IMR-90 (cell line): ENCODE measurements at regions not wholly inside any gene's neighbourhood (a gene's known extent, or its start where the extent isn't known, plus 50 kb on each side); places are given as distances from the start of the nearest gene placed in this dataset.

Experiments used
- CEBPB ChIP-seq: IDR thresholded peaks from 2 replicates; pipeline ENCODE4 v1.6.1; 2012; ENCODE audit warnings: low read depth, low read length, improper control_type of control experiment
- CHD1 ChIP-seq: IDR thresholded peaks from 2 replicates; pipeline ENCODE4 v1.6.1; 2012; ENCODE audit warnings: low read depth, low read length, improper control_type of control experiment
- CTCF ChIP-seq: conservative IDR thresholded peaks from 2 replicates; pipeline ENCODE4 v1.5.1; 2012; ENCODE audit warnings: mild to moderate bottlenecking, low read depth, low read length, improper control_type of control experiment
- MAFK ChIP-seq: IDR thresholded peaks from 2 replicates; pipeline ENCODE4 v1.6.1; 2012; ENCODE audit warnings: low read depth, low read length, improper control_type of control experiment
- MAZ ChIP-seq: IDR thresholded peaks from 2 replicates; pipeline ENCODE4 v1.6.1; 2012; ENCODE audit warnings: low read depth, mild to moderate bottlenecking, low read length, improper control_type of control experiment, moderate library complexity, borderline replicate concordance
- MXI1 ChIP-seq: IDR thresholded peaks from 2 replicates; pipeline ENCODE4 v1.6.1; 2012; ENCODE audit warnings: low read depth, mild to moderate bottlenecking, low read length, moderate library complexity, borderline replicate concordance
- POLR2A ChIP-seq: IDR thresholded peaks from 2 replicates; pipeline ENCODE4 v1.6.1; 2012; ENCODE audit warnings: mild to moderate bottlenecking, low read depth, low read length
- RAD21 ChIP-seq: IDR thresholded peaks from 2 replicates; pipeline ENCODE4 v1.6.1; 2012; ENCODE audit warnings: low read length, improper control_type of control experiment
- RCOR1 ChIP-seq: IDR thresholded peaks from 2 replicates; pipeline ENCODE4 v1.6.1; 2012; ENCODE audit warnings: mild to moderate bottlenecking, low read length, improper control_type of control experiment; ENCODE audit not compliant: insufficient replicate concordance
- SMC3 ChIP-seq: fragments of 150-350 bp; IDR thresholded peaks from 2 replicates; pipeline ENCODE4 v1.6.1; 2016; ENCODE audit warnings: low read depth, mild to moderate bottlenecking, antibody characterized with exemption, low read length, moderate library complexity
- TF ChIP-seq, protein P1 (sequence below): fragments of 150-350 bp; IDR thresholded peaks from 2 replicates; pipeline ENCODE4 v1.6.1; 2017; ENCODE audit warnings: mild to moderate bottlenecking, antibody characterized with exemption, low read length, low read depth
- TF ChIP-seq, protein P2 (sequence below): fragments of 150-350 bp; IDR thresholded peaks from 2 replicates; pipeline ENCODE4 v1.6.1; 2016; ENCODE audit warnings: low read depth, mild to moderate bottlenecking, low read length, moderate library complexity, borderline replicate concordance

GRCh38 chr7:85471740-85472139, 284.9 kb upstream of the SEMA3D start:
- TF ChIP-seq CTCF (no peak), POLR2A (no peak), RCOR1 (no peak), MAFK (no peak), CEBPB (peak; percentile 24; the same call in 1 of the 2 replicates), MAZ (no peak), CHD1 (no peak), SMC3 (no peak), MXI1 (no peak), RAD21 (no peak)
- TF ChIP-seq, protein P1, sequence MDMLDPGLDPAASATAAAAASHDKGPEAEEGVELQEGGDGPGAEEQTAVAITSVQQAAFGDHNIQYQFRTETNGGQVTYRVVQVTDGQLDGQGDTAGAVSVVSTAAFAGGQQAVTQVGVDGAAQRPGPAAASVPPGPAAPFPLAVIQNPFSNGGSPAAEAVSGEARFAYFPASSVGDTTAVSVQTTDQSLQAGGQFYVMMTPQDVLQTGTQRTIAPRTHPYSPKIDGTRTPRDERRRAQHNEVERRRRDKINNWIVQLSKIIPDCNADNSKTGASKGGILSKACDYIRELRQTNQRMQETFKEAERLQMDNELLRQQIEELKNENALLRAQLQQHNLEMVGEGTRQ = no peak
- TF ChIP-seq, protein P2, sequence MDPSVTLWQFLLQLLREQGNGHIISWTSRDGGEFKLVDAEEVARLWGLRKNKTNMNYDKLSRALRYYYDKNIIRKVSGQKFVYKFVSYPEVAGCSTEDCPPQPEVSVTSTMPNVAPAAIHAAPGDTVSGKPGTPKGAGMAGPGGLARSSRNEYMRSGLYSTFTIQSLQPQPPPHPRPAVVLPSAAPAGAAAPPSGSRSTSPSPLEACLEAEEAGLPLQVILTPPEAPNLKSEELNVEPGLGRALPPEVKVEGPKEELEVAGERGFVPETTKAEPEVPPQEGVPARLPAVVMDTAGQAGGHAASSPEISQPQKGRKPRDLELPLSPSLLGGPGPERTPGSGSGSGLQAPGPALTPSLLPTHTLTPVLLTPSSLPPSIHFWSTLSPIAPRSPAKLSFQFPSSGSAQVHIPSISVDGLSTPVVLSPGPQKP = no peak
